Fibroblast of pulmonary artery (primary cell): ENCODE measurements at regions not wholly inside any gene's neighbourhood (a gene's known extent, or its start where the extent isn't known, plus 50 kb on each side); places are given as distances from the start of the nearest gene placed in this dataset.

Experiments
- DNase-seq: peaks from one replicate; pipeline ENCODE4 v3.0.0-alpha.2; 2010; ENCODE audit warnings: low read depth
- H3K4me3 ChIP-seq: replicated peaks from 2 replicates; pipeline ENCODE4 v1.5.1; 2011; ENCODE audit warnings: low read depth, mild to moderate bottlenecking, control low read depth, low read length, moderate library complexity
- TF ChIP-seq, protein P1 (sequence below): IDR thresholded peaks from 2 replicates; pipeline ENCODE4 v1.5.1; 2011; ENCODE audit warnings: mild to moderate bottlenecking, control low read depth, low read length, inconsistent platforms; ENCODE audit errors: missing control alignments

DNA sequence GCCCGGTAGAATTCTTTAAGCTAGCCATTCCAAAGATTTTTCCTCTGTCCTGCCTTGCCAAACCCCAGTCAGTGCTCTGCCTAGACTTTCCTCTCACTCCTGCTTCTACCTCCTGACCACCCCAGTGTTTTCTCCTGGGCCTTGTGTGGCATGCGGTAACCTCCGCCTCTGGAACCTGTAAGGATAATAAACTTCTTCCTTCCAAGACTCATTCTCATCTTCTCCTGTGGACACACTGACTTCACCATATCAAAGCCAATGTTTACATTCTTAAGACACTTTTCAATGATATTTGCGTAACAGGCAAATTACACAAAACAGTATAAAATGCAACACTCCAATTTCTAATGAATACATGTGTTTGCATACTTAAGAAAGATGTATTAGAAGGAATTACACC lies 354.6 kb downstream of the RNF144B start:
- H3K4me3 ChIP-seq = no peak overlapping the region
- DNase-seq = no peak
- TF ChIP-seq, protein P1, sequence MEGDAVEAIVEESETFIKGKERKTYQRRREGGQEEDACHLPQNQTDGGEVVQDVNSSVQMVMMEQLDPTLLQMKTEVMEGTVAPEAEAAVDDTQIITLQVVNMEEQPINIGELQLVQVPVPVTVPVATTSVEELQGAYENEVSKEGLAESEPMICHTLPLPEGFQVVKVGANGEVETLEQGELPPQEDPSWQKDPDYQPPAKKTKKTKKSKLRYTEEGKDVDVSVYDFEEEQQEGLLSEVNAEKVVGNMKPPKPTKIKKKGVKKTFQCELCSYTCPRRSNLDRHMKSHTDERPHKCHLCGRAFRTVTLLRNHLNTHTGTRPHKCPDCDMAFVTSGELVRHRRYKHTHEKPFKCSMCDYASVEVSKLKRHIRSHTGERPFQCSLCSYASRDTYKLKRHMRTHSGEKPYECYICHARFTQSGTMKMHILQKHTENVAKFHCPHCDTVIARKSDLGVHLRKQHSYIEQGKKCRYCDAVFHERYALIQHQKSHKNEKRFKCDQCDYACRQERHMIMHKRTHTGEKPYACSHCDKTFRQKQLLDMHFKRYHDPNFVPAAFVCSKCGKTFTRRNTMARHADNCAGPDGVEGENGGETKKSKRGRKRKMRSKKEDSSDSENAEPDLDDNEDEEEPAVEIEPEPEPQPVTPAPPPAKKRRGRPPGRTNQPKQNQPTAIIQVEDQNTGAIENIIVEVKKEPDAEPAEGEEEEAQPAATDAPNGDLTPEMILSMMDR = no peak

DNA sequence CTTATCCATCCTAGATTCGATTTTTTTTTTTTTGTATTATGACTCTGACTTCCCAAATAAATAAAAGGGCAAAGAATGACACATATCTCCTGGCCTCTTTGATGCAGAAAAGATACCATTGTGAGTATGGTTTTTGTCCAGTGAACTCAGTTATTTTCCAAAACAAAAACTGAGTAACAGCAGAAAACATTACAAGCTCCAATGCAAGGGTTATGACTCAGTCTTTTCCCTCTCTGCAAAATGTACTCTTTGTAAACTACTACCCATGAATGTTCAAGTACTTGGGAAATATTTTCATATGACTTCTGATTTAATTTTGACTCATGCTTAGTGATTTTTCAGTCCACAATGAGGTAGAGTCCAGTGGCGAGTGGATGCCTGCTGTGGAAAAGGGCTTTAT lies 355.3 kb downstream of the RNF144B start:
- TF ChIP-seq, protein P1 = no peak
- no peak overlapping the region for H3K4me3 ChIP-seq
- peak; percentile 9 for DNase-seq

DNA sequence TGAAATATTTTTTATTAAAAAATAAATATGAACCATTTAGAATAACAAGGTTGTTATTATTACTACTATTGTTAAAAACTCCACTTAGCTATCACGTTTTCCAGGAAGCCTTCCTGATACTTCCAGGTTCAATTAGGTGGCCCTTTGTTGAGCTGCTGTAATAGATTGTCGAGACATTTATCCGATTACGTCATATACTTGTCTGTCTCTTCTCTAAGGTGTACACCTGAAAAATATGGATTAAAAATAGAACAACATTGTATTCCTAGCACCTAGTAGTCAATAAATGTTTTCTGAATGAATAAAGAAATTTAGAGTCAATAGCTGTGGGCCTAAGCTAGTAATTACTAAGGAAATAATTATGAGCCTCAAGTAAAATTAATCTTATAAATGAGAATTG lies 359.6 kb downstream of the RNF144B start:
- TF ChIP-seq, protein P1 = no peak
- H3K4me3 ChIP-seq = no peak overlapping the region
- no peak for DNase-seq

DNA sequence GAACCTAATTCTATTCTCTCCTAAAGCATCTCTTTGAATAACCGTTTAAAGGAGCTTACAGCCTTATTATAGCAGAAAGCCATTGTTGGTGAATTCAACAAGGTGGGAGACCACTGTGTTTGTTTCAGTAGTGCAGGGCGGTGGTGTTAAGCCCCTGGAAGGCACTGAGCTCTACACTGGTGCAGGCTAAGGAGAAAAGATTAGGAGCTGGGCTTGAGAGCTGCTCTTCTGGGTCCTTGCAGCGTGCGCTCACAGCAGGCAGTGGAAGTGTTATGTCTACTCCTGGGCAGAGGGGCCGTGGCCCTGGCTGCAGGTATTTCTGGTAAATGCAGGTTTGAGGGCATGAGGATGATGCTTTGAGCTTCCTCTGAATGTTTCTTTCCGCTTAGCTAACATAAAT lies 361.2 kb downstream of the RNF144B start:
- TF ChIP-seq, protein P1 = no peak

DNA sequence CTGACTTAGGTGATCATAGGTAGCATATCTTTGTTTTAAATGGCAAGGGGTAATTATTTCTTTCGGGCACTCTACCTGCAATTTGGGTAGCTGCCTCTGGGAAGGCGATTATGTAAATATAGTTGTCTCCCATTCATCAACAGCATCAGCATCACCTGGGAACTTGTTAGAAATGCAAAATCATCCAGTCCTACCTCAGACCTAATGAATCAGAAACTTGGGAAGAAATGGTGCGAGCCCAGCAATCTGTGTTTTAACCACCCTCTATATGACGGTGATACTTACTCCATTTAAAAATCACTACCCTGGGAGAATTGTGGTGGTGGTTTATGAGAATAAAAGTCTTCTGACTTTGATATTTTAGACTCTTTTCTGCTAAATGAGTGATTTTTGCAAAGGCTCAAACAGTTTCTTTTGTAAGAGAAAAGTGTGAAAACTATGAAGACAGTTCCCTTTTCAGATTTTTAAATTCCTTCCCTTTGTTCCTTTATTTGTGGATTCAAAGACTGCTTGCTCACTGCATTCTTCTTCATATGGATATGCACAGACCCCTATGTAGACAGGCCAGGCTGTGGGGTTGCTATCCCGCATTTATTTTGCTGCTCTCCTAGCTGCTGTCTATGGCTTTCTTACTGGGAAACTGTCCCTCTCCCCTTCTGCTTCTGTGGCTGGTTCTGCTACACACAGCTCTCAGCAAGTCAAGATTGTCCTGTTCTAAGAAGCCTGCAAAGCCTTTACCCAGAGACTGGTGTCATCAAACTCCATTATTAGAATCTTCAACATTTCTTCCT lies 365.3 kb downstream of the RNF144B start:
- TF ChIP-seq, protein P1 = no peak
- H3K4me3 ChIP-seq = no peak overlapping the region
- no peak for DNase-seq

More for the DNA sequence above, 361.2 kb downstream of the RNF144B start:
- H3K4me3 ChIP-seq = no peak overlapping the region
- DNase-seq = no peak

DNA sequence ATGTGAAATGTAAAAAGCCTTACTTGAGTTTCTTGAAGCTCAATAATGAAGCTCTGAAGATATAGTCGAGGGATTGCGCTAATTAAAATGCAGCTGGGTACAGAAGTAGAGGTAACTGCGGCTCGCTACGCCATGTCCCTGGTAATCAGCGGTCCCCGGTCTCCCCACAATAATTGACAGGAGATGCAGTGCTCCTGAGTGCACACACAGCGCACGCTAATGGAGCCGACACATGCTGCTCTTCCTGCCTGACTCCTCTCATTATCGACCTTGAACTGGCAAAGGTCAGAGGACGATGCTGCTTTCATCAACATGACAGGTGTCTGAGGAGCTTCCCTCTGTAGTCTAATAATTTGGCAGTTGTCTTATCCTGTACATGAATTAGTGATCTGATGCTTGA lies 365.9 kb downstream of the RNF144B start:
- no peak overlapping the region for H3K4me3 ChIP-seq
- no peak for DNase-seq
- TF ChIP-seq, protein P1 = no peak

DNA sequence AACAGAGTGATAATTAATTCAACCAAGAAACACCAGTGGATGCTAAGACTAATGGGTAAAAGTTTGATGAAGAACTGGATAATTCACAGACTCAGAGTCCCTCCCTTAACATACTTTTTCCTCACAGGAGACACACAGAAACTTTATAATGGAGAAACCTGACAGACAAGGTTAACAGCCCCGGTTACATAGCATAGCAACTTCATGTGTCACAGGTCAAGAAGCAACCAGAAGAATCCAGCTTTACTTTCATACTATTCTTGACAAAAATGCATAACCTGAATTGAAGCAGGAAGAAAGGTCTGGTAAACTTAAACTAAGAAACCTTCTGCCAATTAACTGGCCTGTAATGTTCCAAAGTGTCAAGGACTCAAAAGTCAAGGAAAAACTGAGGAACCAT lies 375.9 kb downstream of the RNF144B start:
- DNase-seq = no peak
- no peak overlapping the region for H3K4me3 ChIP-seq
- TF ChIP-seq, protein P1 = no peak
